NCI-H2227 treated with DMSO at 0.1 percent for 48 hours (cell line): ENCODE measurements at regions not wholly inside any gene's neighbourhood (a gene's known extent, or its start where the extent isn't known, plus 50 kb on each side); places are given as distances from the start of the nearest gene placed in this dataset.
"Not testable (repeated sequence)": the region's sequence is repeated elsewhere in the genome, so short reads cannot be mapped to it uniquely, and the experiment has no call there.

Experiments
- DNase-seq: peaks from one replicate; lab custom pipeline; 2025; lab: John Stamatoyannopoulos, UW

- no peak for DNase-seq
These were observed 76.6 kb upstream of the ZNF644 start for GRCh38 chr1:91098299-91098906.

- DNase-seq: not testable (repeated sequence)
These were observed 73.5 kb upstream of the ZNF644 start for GRCh38 chr1:91095321-91095720.

DNA sequence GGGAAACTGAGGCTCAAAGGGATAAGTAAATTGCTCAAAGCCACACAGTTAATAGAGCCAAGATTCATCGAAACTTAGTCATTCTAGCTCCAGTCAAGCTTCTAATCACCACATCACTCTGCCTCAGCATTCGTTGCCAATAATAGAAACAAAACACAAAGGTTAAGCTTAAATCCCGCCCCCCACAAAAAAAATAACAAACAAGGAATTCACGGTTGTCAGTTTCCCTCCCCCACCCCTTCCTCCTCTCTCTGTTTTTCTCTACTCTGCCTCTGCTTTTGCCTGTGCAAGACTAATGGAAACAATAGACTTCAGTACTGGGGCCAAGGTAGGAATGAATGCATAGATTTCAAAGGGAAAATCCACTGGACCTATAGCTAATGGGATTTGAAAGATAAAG, 70.7 kb upstream of the ZNF644 start:
- DNase-seq: peak; percentile 13

GRCh38 chr1:91091812-91092211, 70.0 kb upstream of the ZNF644 start:
- DNase-seq: peak; percentile 50

GRCh38 chr1:91080650-91081049, 58.8 kb upstream of the ZNF644 start:
- no peak for DNase-seq

DNA sequence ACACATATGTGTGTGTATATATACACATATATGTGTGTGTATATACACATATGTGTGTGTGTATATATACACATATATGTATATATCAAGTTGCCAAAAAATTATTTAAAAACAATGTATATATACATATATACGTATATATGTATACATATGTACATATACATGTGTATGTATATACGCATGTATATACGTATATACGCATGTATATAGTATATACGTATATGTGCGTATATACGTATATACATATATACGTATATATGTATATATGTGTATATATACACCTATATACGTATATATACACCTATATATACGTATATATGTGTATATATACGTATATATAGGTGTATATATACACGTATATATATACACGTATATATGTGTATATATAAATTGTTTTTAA, 57.0 kb upstream of the ZNF644 start:
- no peak for DNase-seq

- no peak for DNase-seq
These were observed 55.0 kb upstream of the ZNF644 start for GRCh38 chr1:91076834-91077233.

DNA sequence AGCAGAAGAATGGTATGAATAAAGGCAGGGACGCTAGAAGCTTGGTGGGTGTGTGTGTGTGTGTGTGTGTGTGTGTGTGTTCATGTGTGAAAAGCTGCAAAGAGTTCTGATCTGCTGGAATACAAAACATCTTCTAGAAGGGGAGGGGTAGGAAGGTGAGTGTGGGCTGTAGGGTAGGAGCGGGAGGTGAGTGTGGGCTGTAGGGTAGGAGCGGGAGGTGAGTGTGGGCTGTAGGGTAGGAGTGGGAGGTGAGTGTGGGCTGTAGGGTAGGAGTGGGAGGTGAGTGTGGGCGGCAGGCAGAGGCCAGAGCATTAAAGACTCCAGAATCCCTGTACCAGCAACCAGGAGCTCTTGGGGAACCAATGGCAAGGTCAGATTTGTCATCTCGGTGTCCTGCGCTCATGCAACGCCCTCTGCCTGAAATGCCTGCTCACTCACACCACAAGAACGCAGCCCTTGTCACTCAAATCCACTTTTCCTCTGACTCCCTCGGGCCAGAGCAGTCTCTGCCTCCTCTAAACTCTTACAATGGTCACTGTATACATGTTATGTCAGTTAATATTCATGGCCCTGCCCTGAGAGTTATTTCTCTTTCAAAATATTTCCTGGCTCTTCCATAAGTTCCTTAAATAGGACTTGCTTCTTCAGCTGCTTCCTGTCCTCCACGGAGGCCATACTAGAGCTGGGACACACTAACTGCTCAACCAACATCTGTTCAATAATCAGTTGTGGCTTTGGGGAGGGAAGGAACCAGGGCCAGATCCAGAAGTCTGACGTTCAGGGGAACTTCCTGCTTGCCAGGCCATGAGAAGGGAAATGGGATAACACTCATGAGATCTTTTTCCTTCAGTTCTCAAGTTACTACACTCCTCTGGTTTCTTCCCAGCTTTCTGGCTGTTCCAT, 53.6 kb upstream of the ZNF644 start:
- no peak for DNase-seq

- no peak for DNase-seq
These were observed 51.5 kb upstream of the ZNF644 start for GRCh38 chr1:91073299-91073698.

DNA sequence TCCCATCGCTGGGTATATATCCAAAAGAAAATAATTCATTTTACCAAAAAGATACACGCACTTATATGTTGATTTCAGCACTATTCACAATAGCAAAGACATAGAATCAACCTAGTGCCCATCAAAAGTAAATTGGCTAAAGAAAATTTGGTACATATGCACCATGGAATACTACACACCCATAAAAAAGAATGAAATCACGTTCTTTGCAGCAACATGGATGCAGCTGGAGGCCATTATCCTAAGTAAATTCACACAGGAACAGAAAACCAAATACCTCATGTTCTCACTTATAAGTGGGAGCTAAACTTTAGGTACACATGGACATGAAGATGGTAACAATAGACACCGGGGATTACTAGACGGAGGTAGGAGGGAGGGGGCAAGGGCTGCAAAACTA, 50.0 kb upstream of the ZNF644 start:
- DNase-seq: no peak
